Activated T-helper 17 cell treated with anti-CD3 and anti-CD28 coated beads, Interleukin-2, amount 50 U/mL, for 72 hours (primary cell): ENCODE measurements at regions not wholly inside any gene's neighbourhood (a gene's known extent, or its start where the extent isn't known, plus 50 kb on each side); places are given as distances from the start of the nearest gene placed in this dataset.
"Not testable (repeated sequence)": the region's sequence is repeated elsewhere in the genome, so short reads cannot be mapped to it uniquely, and the experiment has no call there.

ENCODE experiments used
- ATAC-seq: fragments of 150-1000 bp; cut with Tn5 transposase; replicated peaks from 2 replicates; pipeline ENCODE4 v1.10.0; 2021; ENCODE audit warnings: mild to moderate bottlenecking, moderate library complexity
- H3K27ac Mint-ChIP-seq: one replicate; pipeline ENCODE4 v1.8.0; 2022; ENCODE audit warnings: mixed read lengths
- H3K27me3 Mint-ChIP-seq: one replicate; pipeline ENCODE4 v1.8.0; 2022; ENCODE audit warnings: mixed read lengths
- H3K36me3 Mint-ChIP-seq: one replicate; pipeline ENCODE4 v1.8.0; 2022; ENCODE audit warnings: low read depth, mild to moderate bottlenecking, mixed read lengths
- H3K4me1 Mint-ChIP-seq: one replicate; pipeline ENCODE4 v1.8.0; 2022; ENCODE audit warnings: mixed read lengths
- H3K4me3 Mint-ChIP-seq: one replicate; pipeline ENCODE4 v1.8.0; 2022; ENCODE audit warnings: mild to moderate bottlenecking, mixed read lengths
- H3K9me3 Mint-ChIP-seq: one replicate; pipeline ENCODE4 v1.8.0; 2022; ENCODE audit warnings: mixed read lengths

DNA sequence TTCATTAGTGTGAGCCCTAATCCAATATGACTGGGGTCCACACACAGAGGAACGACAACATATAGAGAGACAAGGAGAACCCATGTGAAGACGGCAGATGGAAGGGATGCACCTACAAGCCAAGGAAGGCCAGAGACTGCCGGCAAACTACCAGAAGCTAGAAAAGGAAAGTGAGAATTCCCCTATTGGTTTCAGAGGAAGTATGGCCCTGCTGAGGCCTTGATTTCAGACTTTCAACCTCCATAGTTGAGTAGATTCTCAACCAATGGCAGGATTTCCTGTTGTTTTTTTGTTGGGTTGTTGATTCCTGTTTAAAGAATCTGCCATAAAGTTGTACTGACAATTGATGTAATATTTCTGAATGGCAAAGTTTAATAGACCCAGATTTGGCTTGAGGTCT lies 241.5 kb downstream of the SATB2 start:
- Mint-ChIP-seq H3K4me1 (no peaks in the 10 kb centered on the region), H3K9me3 (peaks cover 6% of the 10 kb centered on the region), H3K27ac (no peak overlapping the region), H3K27me3 (no peaks in the 10 kb centered on the region), H3K36me3 (no peaks in the 10 kb centered on the region), H3K4me3 (no peak overlapping the region)
- ATAC-seq = no peak

DNA sequence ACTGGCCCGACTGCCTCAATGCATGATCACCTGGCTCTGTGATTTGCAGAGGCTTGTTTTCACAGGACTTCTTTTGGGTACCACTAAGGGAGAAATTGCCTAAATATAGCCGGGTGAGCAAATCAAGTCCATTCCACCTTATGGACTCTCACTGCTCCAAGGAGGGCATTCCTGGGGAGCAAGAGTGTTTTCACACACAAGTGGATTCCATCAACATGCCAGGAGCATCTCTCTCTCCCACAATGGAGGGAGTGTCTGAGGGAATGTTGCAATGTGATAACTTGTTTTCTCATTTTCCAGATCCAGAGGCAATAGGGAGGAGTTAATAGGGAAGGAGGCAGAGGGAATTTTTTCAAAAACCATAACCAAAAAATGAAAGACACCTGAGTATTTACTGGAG lies 250.7 kb downstream of the SATB2 start:
- no peak for ATAC-seq
- Mint-ChIP-seq H3K9me3 (peaks cover 3% of the 10 kb centered on the region), H3K4me3 (no peak overlapping the region), H3K36me3 (no peaks in the 10 kb centered on the region), H3K4me1 (no peaks in the 10 kb centered on the region), H3K27ac (no peak overlapping the region), H3K27me3 (peaks cover 14% of the 10 kb centered on the region)

DNA sequence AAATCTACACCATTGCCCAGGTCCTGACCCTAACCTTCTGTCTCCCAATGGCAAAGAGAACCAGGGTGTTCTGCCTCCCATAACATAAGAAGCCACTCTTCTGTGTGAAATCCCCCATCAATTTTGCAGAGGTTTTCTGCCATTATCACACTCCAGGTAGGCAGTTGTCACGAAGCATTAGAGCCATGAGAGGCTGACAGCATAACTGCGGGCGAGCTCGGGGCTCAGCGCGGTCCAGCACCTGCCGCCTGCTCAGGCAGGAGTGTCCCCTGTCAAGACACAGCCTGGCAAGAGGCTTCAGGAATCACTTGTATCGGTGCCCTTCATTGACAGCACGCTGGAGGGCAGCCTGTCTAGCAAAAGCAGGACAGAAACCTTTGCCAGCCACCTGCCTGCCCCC lies 251.2 kb downstream of the SATB2 start:
- no peaks in the 10 kb centered on the region for H3K36me3 Mint-ChIP-seq
- no peak overlapping the region for H3K4me3 Mint-ChIP-seq
- H3K27ac Mint-ChIP-seq = no peak overlapping the region
- ATAC-seq = no peak
- peaks cover 3% of the 10 kb centered on the region for H3K9me3 Mint-ChIP-seq
- H3K27me3 Mint-ChIP-seq = peaks cover 14% of the 10 kb centered on the region
- H3K4me1 Mint-ChIP-seq = no peaks in the 10 kb centered on the region

DNA sequence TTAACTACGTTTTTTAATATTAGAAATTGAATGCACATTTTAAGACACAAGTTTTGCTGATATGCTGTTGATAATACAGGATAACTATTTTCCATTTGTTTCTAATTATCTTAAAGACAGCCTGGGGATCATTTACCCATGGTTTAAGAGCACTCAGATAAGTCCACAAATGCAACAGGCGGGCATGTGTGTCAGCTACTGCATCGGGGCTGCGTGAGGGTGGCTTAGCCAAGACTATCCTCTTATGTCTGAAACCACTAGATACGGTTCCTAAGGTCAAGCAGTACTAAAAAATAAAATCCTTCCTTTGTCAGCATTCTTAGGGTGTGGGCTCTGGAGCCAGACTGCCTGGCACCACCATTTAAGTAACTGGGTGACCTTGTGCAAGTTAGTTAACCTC lies 254.8 kb downstream of the SATB2 start:
- H3K27me3 Mint-ChIP-seq = peaks cover 14% of the 10 kb centered on the region
- ATAC-seq = no peak
- H3K36me3 Mint-ChIP-seq = no peaks in the 10 kb centered on the region
- no peaks in the 10 kb centered on the region for H3K9me3 Mint-ChIP-seq
- H3K4me3 Mint-ChIP-seq = no peak overlapping the region
- no peak overlapping the region for H3K27ac Mint-ChIP-seq
- H3K4me1 Mint-ChIP-seq = no peaks in the 10 kb centered on the region

DNA sequence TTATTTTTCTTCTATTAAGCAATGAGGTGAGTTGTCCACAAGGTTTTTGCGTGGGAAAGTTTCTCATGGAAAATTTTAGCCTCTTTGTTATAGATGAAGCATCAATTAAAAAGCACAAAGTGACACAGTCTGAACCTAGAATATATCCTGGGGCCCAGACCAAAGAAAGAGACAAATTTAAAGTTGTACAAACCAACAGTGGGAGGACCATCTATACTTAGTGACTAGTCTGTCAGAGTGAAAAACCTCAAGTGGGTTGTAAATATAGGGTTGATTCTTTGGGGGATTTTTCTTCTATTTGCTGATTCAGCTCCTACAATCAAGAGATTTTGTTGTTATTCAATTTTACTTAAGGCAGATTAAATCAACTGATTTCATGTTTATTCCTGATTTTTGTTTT lies 256.2 kb downstream of the SATB2 start:
- Mint-ChIP-seq H3K36me3 (no peaks in the 10 kb centered on the region), H3K4me3 (no peak overlapping the region), H3K4me1 (no peaks in the 10 kb centered on the region), H3K9me3 (no peaks in the 10 kb centered on the region), H3K27me3 (peaks cover 14% of the 10 kb centered on the region), H3K27ac (no peak overlapping the region)
- ATAC-seq = peak; percentile 56

DNA sequence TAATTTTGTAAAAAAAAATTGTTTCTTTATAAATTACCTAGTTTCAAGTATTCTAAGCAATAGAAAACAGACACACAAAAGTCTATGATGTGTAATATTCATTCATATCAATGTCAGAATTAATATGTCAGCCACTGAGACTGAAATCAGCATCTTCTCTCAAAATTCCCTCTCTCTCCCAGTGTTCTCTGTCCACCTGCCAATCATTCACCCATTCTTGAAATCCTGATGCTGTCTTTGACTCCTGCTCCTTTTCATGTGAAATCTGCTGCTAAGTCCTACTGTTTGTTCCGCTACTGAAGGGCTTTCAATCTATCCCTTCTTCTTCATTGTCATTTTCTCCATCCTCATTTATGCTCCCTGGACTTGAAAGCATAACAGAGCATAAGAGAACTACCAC lies 257.9 kb downstream of the SATB2 start:
- Mint-ChIP-seq H3K36me3 (no peaks in the 10 kb centered on the region), H3K4me1 (no peaks in the 10 kb centered on the region), H3K27me3 (peaks cover 14% of the 10 kb centered on the region), H3K9me3 (no peaks in the 10 kb centered on the region), H3K4me3 (no peak overlapping the region), H3K27ac (no peak overlapping the region)
- no peak for ATAC-seq

DNA sequence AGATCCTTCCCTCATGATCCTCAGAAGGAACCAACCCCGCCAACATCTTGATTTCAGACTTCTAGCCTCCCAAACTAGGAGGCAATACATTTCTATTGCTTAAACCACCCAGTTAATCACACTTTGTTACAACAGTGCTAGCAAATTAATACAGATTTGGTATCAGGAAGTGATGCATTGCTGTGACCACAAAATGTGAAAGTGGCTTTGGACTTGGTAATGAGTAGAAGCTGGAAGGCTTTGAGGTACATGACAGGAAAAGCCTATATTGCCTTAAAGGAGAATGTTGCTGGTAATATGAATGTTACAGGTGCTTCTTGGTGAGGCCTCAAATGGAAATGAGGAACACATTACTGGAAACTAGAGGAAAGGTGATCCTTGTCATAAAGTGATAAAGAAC lies 260.3 kb downstream of the SATB2 start:
- peak; percentile 38 for ATAC-seq
- H3K36me3 Mint-ChIP-seq = no peaks in the 10 kb centered on the region
- no peak overlapping the region for H3K27ac Mint-ChIP-seq
- H3K4me1 Mint-ChIP-seq = no peaks in the 10 kb centered on the region
- H3K27me3 Mint-ChIP-seq = peaks cover 3% of the 10 kb centered on the region
- H3K4me3 Mint-ChIP-seq = no peak overlapping the region
- H3K9me3 Mint-ChIP-seq = no peaks in the 10 kb centered on the region

DNA sequence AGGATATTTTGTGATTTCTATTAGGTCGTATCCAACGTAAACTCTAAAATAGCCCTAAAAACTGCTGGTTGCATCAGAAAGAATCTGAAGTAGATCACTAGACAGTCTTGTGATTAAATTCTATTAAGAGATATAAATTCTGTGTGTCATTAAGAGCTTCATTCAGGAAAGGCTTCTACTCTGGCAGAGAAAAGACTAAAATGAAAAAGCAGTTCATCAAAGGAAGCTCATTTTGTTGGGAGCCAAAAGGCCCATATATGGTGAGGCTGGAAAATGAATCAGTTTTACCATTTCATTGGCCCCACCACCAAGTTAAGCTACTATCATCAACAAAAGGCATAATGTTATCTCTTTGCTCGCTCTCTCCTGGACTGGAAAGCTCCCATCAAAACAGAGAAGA lies 261.1 kb downstream of the SATB2 start:
- Mint-ChIP-seq H3K27ac (no peak overlapping the region), H3K4me1 (no peaks in the 10 kb centered on the region), H3K27me3 (peaks cover 3% of the 10 kb centered on the region), H3K36me3 (no peaks in the 10 kb centered on the region), H3K9me3 (no peaks in the 10 kb centered on the region), H3K4me3 (no peak overlapping the region)
- ATAC-seq = no peak

DNA sequence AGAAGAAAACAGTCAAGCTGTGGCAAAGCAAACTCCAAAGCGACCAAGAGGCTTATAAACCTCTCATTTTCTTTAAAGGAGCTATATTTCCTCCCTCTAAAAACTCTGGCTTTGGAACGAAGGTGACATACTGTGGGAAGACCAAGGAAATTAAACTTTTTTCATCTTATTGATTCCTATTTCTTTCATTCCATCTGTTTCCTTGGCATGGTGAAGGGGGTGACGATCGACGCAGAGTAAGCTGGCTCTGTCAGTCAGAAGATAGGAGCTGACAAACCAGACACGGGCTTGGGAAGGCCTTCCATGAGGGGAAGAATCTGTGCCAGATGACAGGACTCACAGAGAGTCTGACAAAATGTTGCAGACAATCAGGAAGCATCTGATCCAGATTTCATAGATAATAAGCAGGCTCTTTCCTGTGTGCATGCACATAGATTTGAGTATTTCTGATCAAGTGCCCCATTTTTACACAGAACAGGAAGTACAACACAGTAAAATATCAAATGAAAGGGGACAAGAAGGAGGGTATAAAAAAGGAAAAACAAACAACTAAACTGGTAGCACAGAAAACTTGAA lies 261.7 kb downstream of the SATB2 start:
- no peak overlapping the region for H3K27ac Mint-ChIP-seq
- no peaks in the 10 kb centered on the region for H3K4me1 Mint-ChIP-seq
- H3K9me3 Mint-ChIP-seq = no peaks in the 10 kb centered on the region
- ATAC-seq = no peak
- H3K4me3 Mint-ChIP-seq = no peak overlapping the region
- no peaks in the 10 kb centered on the region for H3K36me3 Mint-ChIP-seq
- peaks cover 3% of the 10 kb centered on the region for H3K27me3 Mint-ChIP-seq

DNA sequence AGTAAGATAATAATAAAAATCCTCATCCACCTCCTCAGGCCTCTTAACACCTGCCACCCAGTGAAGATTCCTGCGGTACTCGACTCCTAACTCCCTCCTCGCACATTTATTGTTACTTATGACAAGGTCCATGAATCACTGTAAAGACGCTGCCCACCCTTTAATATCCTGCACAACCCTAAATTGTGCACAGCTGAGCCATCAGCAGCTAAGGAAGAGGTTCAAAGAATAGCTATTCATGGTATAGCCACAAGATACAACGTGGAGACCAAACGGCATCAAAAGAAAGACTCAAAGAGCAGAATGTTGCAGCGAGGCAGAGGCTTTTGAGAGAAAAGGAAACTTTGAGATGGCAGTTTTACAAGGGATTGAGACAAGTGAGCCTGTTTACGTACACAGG lies 266.3 kb downstream of the SATB2 start:
- Mint-ChIP-seq H3K9me3 (no peaks in the 10 kb centered on the region), H3K36me3 (no peaks in the 10 kb centered on the region), H3K27me3 (peaks cover 3% of the 10 kb centered on the region), H3K4me3 (no peak overlapping the region), H3K27ac (no peak overlapping the region), H3K4me1 (no peaks in the 10 kb centered on the region)
- ATAC-seq = no peak

DNA sequence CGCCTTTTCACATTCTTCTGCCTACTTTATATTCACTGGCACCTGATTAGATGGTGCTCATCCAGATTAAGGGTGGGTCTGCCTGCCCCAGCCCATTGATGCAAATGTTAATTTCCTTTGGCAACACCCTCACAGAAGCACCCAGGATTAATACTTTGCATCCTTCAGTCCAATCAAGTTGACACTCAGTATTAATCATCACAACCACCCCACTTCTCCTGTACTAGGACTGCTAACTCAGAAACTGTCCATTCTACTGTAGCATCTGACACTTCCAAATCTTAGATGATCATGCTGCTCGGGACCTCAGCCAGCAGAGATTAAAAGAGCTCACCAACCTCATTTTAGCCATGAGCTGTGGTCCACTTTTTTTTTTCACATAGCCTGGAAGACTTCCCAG lies 268.5 kb downstream of the SATB2 start:
- ATAC-seq = no peak
- no peaks in the 10 kb centered on the region for H3K9me3 Mint-ChIP-seq
- no peak overlapping the region for H3K4me3 Mint-ChIP-seq
- no peaks in the 10 kb centered on the region for H3K36me3 Mint-ChIP-seq
- peaks cover 3% of the 10 kb centered on the region for H3K27me3 Mint-ChIP-seq
- no peaks in the 10 kb centered on the region for H3K4me1 Mint-ChIP-seq
- H3K27ac Mint-ChIP-seq = no peak overlapping the region

DNA sequence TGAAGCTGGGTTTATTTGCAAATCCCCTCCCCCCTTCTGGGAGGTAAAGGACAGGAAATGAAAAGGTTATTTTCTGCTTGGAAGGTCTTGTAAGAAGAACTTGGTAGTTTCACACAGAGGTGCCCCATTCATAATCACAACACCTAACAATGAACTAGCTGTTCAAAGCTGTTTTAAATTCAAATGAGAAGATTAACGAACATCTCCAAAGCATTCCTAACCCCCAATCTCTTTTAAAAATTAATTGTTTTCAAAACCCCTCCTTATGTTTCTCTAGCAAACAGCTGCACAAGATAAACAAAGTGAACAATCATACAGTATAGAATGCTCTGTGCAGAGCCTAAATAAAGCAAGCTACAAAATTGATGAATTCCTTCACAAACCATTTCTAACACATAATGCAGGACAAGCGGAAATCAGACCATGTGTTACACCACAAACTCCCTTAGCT lies 271.4 kb downstream of the SATB2 start:
- ATAC-seq = no peak
- Mint-ChIP-seq H3K36me3 (no peaks in the 10 kb centered on the region), H3K4me1 (no peaks in the 10 kb centered on the region), H3K27me3 (peaks cover 3% of the 10 kb centered on the region), H3K27ac (no peak overlapping the region), H3K4me3 (no peak overlapping the region), H3K9me3 (no peaks in the 10 kb centered on the region)

DNA sequence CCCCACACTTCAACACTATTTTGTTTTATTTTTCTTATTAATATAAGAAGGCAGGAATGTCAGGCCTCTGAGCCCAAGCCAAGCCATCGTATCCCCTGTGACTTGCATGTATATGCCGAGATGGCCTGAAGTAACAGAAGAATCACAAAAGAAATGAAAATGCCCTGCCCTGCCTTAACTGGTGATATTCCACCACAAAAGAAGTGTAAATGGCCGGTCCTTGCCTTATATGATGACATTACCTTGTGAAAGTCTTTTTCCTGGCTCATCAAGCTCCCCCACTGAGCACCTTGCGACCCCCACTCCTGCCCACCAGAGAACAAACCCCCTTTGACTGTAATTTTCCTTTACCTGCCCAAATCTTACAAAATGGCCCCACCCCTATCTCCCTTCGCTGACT lies 272.6 kb downstream of the SATB2 start:
- not testable (repeated sequence) for ATAC-seq, H3K4me1 Mint-ChIP-seq, H3K27ac Mint-ChIP-seq, H3K9me3 Mint-ChIP-seq, H3K36me3 Mint-ChIP-seq, H3K4me3 Mint-ChIP-seq, H3K27me3 Mint-ChIP-seq

DNA sequence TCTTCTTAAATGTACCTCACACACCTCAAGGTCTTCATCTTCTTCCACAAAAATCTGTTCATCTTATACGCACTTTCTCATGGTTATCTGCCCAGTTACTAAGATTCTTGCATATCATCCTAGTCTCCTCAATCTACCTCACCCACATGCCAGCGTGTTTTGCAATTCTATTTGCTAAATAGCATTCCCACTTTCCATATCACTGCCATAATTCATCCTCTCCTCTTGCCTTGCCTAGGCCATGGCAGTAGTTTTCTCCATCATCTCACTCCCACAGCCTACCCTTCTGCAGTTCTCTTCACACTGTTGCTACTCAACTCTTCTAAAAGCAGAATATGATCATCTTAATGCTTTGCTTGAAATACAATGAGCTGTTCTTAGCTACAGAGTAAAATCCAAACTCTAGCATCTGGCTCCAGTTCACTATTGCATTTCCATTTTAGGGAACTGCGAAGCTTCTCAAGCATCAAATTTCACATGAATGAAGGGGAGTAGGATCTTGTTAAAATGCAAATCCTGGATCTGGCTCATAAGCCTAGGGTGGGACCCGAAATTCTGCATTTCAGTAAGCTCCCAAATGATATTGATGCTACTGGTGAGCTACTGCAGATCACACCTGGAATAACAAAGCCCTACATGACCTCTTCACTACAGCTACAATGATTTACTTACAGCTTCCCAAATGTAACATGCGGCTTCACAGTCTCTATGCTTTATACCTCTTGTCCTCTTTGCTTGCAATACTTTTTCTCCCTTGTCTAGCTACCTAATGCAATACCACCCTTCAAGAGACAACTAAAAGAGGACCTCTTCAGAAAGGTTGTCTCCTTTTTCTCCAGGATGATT lies 293.9 kb downstream of the SATB2 start:
- no peaks in the 10 kb centered on the region for H3K36me3 Mint-ChIP-seq
- peaks cover 6% of the 10 kb centered on the region for H3K27me3 Mint-ChIP-seq
- H3K9me3 Mint-ChIP-seq = no peaks in the 10 kb centered on the region
- no peak overlapping the region for H3K27ac Mint-ChIP-seq
- ATAC-seq = no peak
- H3K4me3 Mint-ChIP-seq = no peak overlapping the region
- H3K4me1 Mint-ChIP-seq = no peaks in the 10 kb centered on the region

DNA sequence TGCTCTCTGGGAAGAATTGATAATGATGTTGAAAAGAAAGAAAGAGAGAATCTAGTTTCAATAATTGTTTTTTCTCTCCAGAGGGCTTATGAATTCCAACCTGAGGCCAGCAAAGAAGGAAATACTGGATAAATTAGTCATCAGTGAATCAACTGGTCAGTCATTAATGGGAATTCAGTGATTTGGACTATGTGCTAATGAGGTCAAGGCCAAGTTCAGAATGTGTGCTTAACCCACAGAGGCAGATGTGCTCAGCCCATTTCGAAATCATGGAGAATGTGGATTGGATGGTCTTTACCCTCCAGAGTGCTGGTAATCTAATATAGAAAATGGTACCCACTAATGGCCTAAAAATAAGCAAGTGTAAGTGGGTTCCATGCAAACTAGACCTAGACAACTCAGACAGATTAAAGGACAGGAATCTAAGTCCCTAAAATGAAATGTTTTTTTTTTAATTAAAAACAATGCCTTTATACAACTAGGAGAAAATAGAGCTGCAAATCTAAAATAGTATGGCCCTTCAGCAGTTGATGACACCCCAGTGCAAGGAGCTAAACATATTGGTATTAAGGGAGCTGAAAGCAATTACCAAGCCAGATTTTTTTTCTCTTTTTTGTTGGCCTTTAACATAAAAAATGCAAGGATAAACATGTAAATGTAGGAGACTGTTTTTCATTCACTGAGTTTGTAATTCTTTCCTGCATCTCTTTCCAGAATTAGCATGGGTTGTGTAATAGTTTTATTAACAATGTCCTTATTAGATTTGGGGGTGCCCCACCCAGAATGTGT lies 296.9 kb downstream of the SATB2 start:
- ATAC-seq = no peak
- H3K4me1 Mint-ChIP-seq = no peaks in the 10 kb centered on the region
- peaks cover 5% of the 10 kb centered on the region for H3K9me3 Mint-ChIP-seq
- no peak overlapping the region for H3K27ac Mint-ChIP-seq
- no peak overlapping the region for H3K4me3 Mint-ChIP-seq
- no peaks in the 10 kb centered on the region for H3K36me3 Mint-ChIP-seq
- H3K27me3 Mint-ChIP-seq = peaks cover 3% of the 10 kb centered on the region
